ENCODE measurements at regions not wholly inside any gene's neighbourhood (a gene's known extent, or its start where the extent isn't known, plus 50 kb on each side); places are given as distances from the start of the nearest gene placed in this dataset.

GRCh38 chr7:18166002-18166401 is 138.4 kb upstream of the PRPS1L1 start:
- ATAC-seq (no peak), DNase-seq (no peak)
- Histone ChIP-seq H3K9me3 (no peaks in the 10 kb centered on the region), H3K4me1 (ENCODE audit: low read depth) (no peaks in the 10 kb centered on the region), H3K36me3 (ENCODE audit: low read depth) (no peaks in the 10 kb centered on the region), H3K4me3 (no peak overlapping the region)
- TF ChIP-seq CTCF (IDR thresholded peaks at IDR 0.05) = no peak
- intact Hi-C loops (cut with DNase I, micrococcal nuclease) = no loop called here

- Histone ChIP-seq H3K36me3 (ENCODE audit: low read depth) (no peaks in the 10 kb centered on the region), H3K4me3 (no peak overlapping the region), H3K4me1 (ENCODE audit: low read depth) (no peaks in the 10 kb centered on the region), H3K9me3 (no peaks in the 10 kb centered on the region)
- intact Hi-C loops (cut with DNase I, micrococcal nuclease) = no loop called here
- no peak for DNase-seq
- ATAC-seq = no peak
- no peak for TF ChIP-seq CTCF (IDR thresholded peaks at IDR 0.05)
These were observed 140.2 kb upstream of the PRPS1L1 start for GRCh38 chr7:18167815-18168214.

GRCh38 chr7:18174996-18175395 is 147.3 kb upstream of the PRPS1L1 start:
- DNase-seq (peak in 1 of 3 donors; percentile 43), ATAC-seq (no peak)
- intact Hi-C loops (cut with DNase I, micrococcal nuclease) = no loop called here
- no peak for TF ChIP-seq CTCF (IDR thresholded peaks at IDR 0.05)
- Histone ChIP-seq H3K4me1 (ENCODE audit: low read depth) (no peaks in the 10 kb centered on the region), H3K4me3 (no peak overlapping the region), H3K36me3 (ENCODE audit: low read depth) (no peaks in the 10 kb centered on the region), H3K9me3 (no peaks in the 10 kb centered on the region)

GRCh38 chr7:18175801-18176450 is 148.3 kb upstream of the PRPS1L1 start:
- Histone ChIP-seq H3K36me3 (ENCODE audit: low read depth) (no peaks in the 10 kb centered on the region), H3K4me1 (ENCODE audit: low read depth) (no peaks in the 10 kb centered on the region), H3K4me3 (no peak overlapping the region), H3K9me3 (no peaks in the 10 kb centered on the region)
- intact Hi-C loops (cut with DNase I, micrococcal nuclease) = no loop called here
- ATAC-seq (no peak), DNase-seq (no peak)
- no peak for TF ChIP-seq CTCF (IDR thresholded peaks at IDR 0.05)

GRCh38 chr7:18177129-18177814 is 149.6 kb upstream of the PRPS1L1 start:
- no peak for TF ChIP-seq CTCF (IDR thresholded peaks at IDR 0.05)
- no peak overlapping the region for H3K4me3 ChIP-seq
- no peaks in the 10 kb centered on the region for H3K9me3 ChIP-seq
- intact Hi-C loops (cut with DNase I, micrococcal nuclease) = no loop called here
- H3K4me1 ChIP-seq (ENCODE audit: low read depth) = no peaks in the 10 kb centered on the region
- DNase-seq = no peak
- no peak for ATAC-seq
- no peaks in the 10 kb centered on the region for H3K36me3 ChIP-seq (ENCODE audit: low read depth)

Data from mucosa of descending colon (tissue), 3 donors.